ENCODE measurements at regions not wholly inside any gene's neighbourhood (a gene's known extent, or its start where the extent isn't known, plus 50 kb on each side); places are given as distances from the start of the nearest gene placed in this dataset.

- Histone ChIP-seq H3K4me1 (ENCODE audit: control insufficient read depth, insufficient read depth, low read length) (no peaks in the 10 kb centered on the region), H3K36me3 (ENCODE audit: control insufficient read depth, insufficient read depth, low read length) (no peaks in the 10 kb centered on the region), H3K4me3 (ENCODE audit: insufficient read depth, low read depth, low read length) (no peak overlapping the region), H3K27me3 (ENCODE audit: control insufficient read depth, insufficient read depth, low read length, poor library complexity, severe bottlenecking) (no peaks in the 10 kb centered on the region), H3K9me3 (ENCODE audit: control insufficient read depth, low read length) (no peaks in the 10 kb centered on the region), H3K27ac (ENCODE audit: insufficient read depth, low read depth, low read length, poor library complexity, severe bottlenecking) (no peak overlapping the region)
- WGBS, 2 experiments = 100% methylated on average over 1 of the region's 1 CpG; no CpG with 5 or more reads in 1 of the 2 experiments
Measured at GRCh38 chr12:78305808-78306207, 475.1 kb downstream of the NAV3 start.

- H3K4me3 ChIP-seq (ENCODE audit: insufficient read depth, low read depth, low read length) = no peak overlapping the region
- no peaks in the 10 kb centered on the region for H3K27me3 ChIP-seq (ENCODE audit: control insufficient read depth, insufficient read depth, low read length, poor library complexity, severe bottlenecking)
- H3K27ac ChIP-seq (ENCODE audit: insufficient read depth, low read depth, low read length, poor library complexity, severe bottlenecking) = no peak overlapping the region
- H3K9me3 ChIP-seq (ENCODE audit: control insufficient read depth, low read length) = no peaks in the 10 kb centered on the region
- no peaks in the 10 kb centered on the region for H3K36me3 ChIP-seq (ENCODE audit: control insufficient read depth, insufficient read depth, low read length)
- no peaks in the 10 kb centered on the region for H3K4me1 ChIP-seq (ENCODE audit: control insufficient read depth, insufficient read depth, low read length)
Measured at GRCh38 chr12:78306236-78306635, 475.5 kb downstream of the NAV3 start.

- no peak overlapping the region for H3K4me3 ChIP-seq (ENCODE audit: insufficient read depth, low read depth, low read length)
- H3K4me1 ChIP-seq (ENCODE audit: control insufficient read depth, insufficient read depth, low read length) = no peaks in the 10 kb centered on the region
- H3K36me3 ChIP-seq (ENCODE audit: control insufficient read depth, insufficient read depth, low read length) = no peaks in the 10 kb centered on the region
- no peak overlapping the region for H3K27ac ChIP-seq (ENCODE audit: insufficient read depth, low read depth, low read length, poor library complexity, severe bottlenecking)
- H3K9me3 ChIP-seq (ENCODE audit: control insufficient read depth, low read length) = no peaks in the 10 kb centered on the region
- H3K27me3 ChIP-seq (ENCODE audit: control insufficient read depth, insufficient read depth, low read length, poor library complexity, severe bottlenecking) = no peaks in the 10 kb centered on the region
Measured at GRCh38 chr12:78308701-78309100, 478.0 kb downstream of the NAV3 start.

GRCh38 chr12:78315028-78315427, 484.3 kb downstream of the NAV3 start:
- H3K27ac ChIP-seq (ENCODE audit: insufficient read depth, low read depth, low read length, poor library complexity, severe bottlenecking) = no peak overlapping the region
- no peak overlapping the region for H3K4me3 ChIP-seq (ENCODE audit: insufficient read depth, low read depth, low read length)
- H3K4me1 ChIP-seq (ENCODE audit: control insufficient read depth, insufficient read depth, low read length) = peaks cover 5% of the 10 kb centered on the region
- H3K36me3 ChIP-seq (ENCODE audit: control insufficient read depth, insufficient read depth, low read length) = no peaks in the 10 kb centered on the region
- H3K27me3 ChIP-seq (ENCODE audit: control insufficient read depth, insufficient read depth, low read length, poor library complexity, severe bottlenecking) = no peaks in the 10 kb centered on the region
- WGBS, 2 experiments = 90 to 98% methylated on average over 3 of the region's 3 CpGs
- H3K9me3 ChIP-seq (ENCODE audit: control insufficient read depth, low read length) = no peaks in the 10 kb centered on the region

GRCh38 chr12:78316136-78316535, 485.4 kb downstream of the NAV3 start:
- no peak overlapping the region for H3K4me3 ChIP-seq (ENCODE audit: insufficient read depth, low read depth, low read length)
- H3K36me3 ChIP-seq (ENCODE audit: control insufficient read depth, insufficient read depth, low read length) = no peaks in the 10 kb centered on the region
- peaks cover 5% of the 10 kb centered on the region for H3K4me1 ChIP-seq (ENCODE audit: control insufficient read depth, insufficient read depth, low read length)
- H3K9me3 ChIP-seq (ENCODE audit: control insufficient read depth, low read length) = no peaks in the 10 kb centered on the region
- H3K27me3 ChIP-seq (ENCODE audit: control insufficient read depth, insufficient read depth, low read length, poor library complexity, severe bottlenecking) = no peaks in the 10 kb centered on the region
- no peak overlapping the region for H3K27ac ChIP-seq (ENCODE audit: insufficient read depth, low read depth, low read length, poor library complexity, severe bottlenecking)
- WGBS, 2 experiments = 52 to 55% methylated on average over 4 of the region's 4 CpGs

- H3K27me3 ChIP-seq (ENCODE audit: control insufficient read depth, insufficient read depth, low read length, poor library complexity, severe bottlenecking) = no peaks in the 10 kb centered on the region
- no peak overlapping the region for H3K4me3 ChIP-seq (ENCODE audit: insufficient read depth, low read depth, low read length)
- H3K4me1 ChIP-seq (ENCODE audit: control insufficient read depth, insufficient read depth, low read length) = peaks cover 5% of the 10 kb centered on the region
- H3K27ac ChIP-seq (ENCODE audit: insufficient read depth, low read depth, low read length, poor library complexity, severe bottlenecking) = no peak overlapping the region
- WGBS, 2 experiments = 78 to 90% methylated on average over 1 of the region's 2 CpGs
- H3K9me3 ChIP-seq (ENCODE audit: control insufficient read depth, low read length) = no peaks in the 10 kb centered on the region
- no peaks in the 10 kb centered on the region for H3K36me3 ChIP-seq (ENCODE audit: control insufficient read depth, insufficient read depth, low read length)
Measured at GRCh38 chr12:78316631-78317468, 486.2 kb downstream of the NAV3 start.

- 100% methylated on average over 1 of the region's 2 CpGs; no CpG with 5 or more reads in 1 of the 2 experiments for WGBS, 2 experiments
- no peak overlapping the region for H3K27ac ChIP-seq (ENCODE audit: insufficient read depth, low read depth, low read length, poor library complexity, severe bottlenecking)
- no peaks in the 10 kb centered on the region for H3K36me3 ChIP-seq (ENCODE audit: control insufficient read depth, insufficient read depth, low read length)
- H3K9me3 ChIP-seq (ENCODE audit: control insufficient read depth, low read length) = no peaks in the 10 kb centered on the region
- H3K27me3 ChIP-seq (ENCODE audit: control insufficient read depth, insufficient read depth, low read length, poor library complexity, severe bottlenecking) = no peaks in the 10 kb centered on the region
- no peak overlapping the region for H3K4me3 ChIP-seq (ENCODE audit: insufficient read depth, low read depth, low read length)
- peaks cover 2% of the 10 kb centered on the region for H3K4me1 ChIP-seq (ENCODE audit: control insufficient read depth, insufficient read depth, low read length)
Measured at GRCh38 chr12:78321696-78322095, 491.0 kb downstream of the NAV3 start.

GRCh38 chr12:78323226-78323625, 492.5 kb downstream of the NAV3 start:
- H3K27ac ChIP-seq (ENCODE audit: insufficient read depth, low read depth, low read length, poor library complexity, severe bottlenecking) = no peak overlapping the region
- H3K4me3 ChIP-seq (ENCODE audit: insufficient read depth, low read depth, low read length) = no peak overlapping the region
- H3K4me1 ChIP-seq (ENCODE audit: control insufficient read depth, insufficient read depth, low read length) = no peaks in the 10 kb centered on the region
- H3K36me3 ChIP-seq (ENCODE audit: control insufficient read depth, insufficient read depth, low read length) = no peaks in the 10 kb centered on the region
- no peaks in the 10 kb centered on the region for H3K27me3 ChIP-seq (ENCODE audit: control insufficient read depth, insufficient read depth, low read length, poor library complexity, severe bottlenecking)
- H3K9me3 ChIP-seq (ENCODE audit: control insufficient read depth, low read length) = no peaks in the 10 kb centered on the region

- no peaks in the 10 kb centered on the region for H3K27me3 ChIP-seq (ENCODE audit: control insufficient read depth, insufficient read depth, low read length, poor library complexity, severe bottlenecking)
- 84 to 90% methylated on average over 2 of the region's 2 CpGs for WGBS, 2 experiments
- no peak overlapping the region for H3K27ac ChIP-seq (ENCODE audit: insufficient read depth, low read depth, low read length, poor library complexity, severe bottlenecking)
- no peak overlapping the region for H3K4me3 ChIP-seq (ENCODE audit: insufficient read depth, low read depth, low read length)
- no peaks in the 10 kb centered on the region for H3K36me3 ChIP-seq (ENCODE audit: control insufficient read depth, insufficient read depth, low read length)
- no peaks in the 10 kb centered on the region for H3K4me1 ChIP-seq (ENCODE audit: control insufficient read depth, insufficient read depth, low read length)
- H3K9me3 ChIP-seq (ENCODE audit: control insufficient read depth, low read length) = no peaks in the 10 kb centered on the region
Measured at GRCh38 chr12:78324234-78324633, 493.5 kb downstream of the NAV3 start.

- peaks cover 6% of the 10 kb centered on the region for H3K4me1 ChIP-seq (ENCODE audit: control insufficient read depth, insufficient read depth, low read length)
- no peaks in the 10 kb centered on the region for H3K36me3 ChIP-seq (ENCODE audit: control insufficient read depth, insufficient read depth, low read length)
- no peaks in the 10 kb centered on the region for H3K27me3 ChIP-seq (ENCODE audit: control insufficient read depth, insufficient read depth, low read length, poor library complexity, severe bottlenecking)
- 90 to 96% methylated on average over 2 to 4 of the region's 4 CpGs for WGBS, 2 experiments
- H3K27ac ChIP-seq (ENCODE audit: insufficient read depth, low read depth, low read length, poor library complexity, severe bottlenecking) = no peak overlapping the region
- H3K9me3 ChIP-seq (ENCODE audit: control insufficient read depth, low read length) = no peaks in the 10 kb centered on the region
- no peak overlapping the region for H3K4me3 ChIP-seq (ENCODE audit: insufficient read depth, low read depth, low read length)
Measured at GRCh38 chr12:78328524-78328923, 497.8 kb downstream of the NAV3 start.
